Activated T-cell treated with anti-CD3 and anti-CD28 coated beads, Interleukin-2, amount 50 U/mL, for 1 hour (primary cell): ENCODE measurements at regions not wholly inside any gene's neighbourhood (a gene's known extent, or its start where the extent isn't known, plus 50 kb on each side); places are given as distances from the start of the nearest gene placed in this dataset.

ENCODE experiments used
- DNase-seq: peaks from one replicate; pipeline ENCODE4 v3.0.0-alpha.2; 2020

- no peak for DNase-seq
Observed at GRCh38 chr6:113635222-113635986, 221.7 kb upstream of the MARCKS start.

DNA sequence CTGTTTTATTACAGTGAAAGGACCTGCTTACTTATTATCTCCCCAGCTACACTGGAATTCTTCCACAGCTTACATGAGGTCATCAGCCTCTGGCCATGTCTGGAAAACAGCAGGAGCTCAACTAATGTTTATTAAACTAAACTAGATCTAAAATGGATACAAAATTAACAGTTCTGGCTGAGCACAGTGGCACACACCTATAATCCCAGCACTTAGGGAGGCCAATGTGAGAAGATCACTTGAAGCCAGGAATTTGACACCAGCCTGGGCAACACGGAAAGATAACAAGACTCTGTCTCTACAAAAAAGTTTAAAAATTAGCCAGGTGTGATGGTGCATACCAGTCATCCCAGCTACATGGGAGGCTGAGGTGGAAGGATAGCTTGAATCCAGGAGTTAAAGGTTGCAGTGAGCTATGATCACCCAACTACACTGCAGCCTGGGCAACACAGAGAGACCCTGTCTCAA is 220.8 kb upstream of the MARCKS start:
- no peak for DNase-seq

DNA sequence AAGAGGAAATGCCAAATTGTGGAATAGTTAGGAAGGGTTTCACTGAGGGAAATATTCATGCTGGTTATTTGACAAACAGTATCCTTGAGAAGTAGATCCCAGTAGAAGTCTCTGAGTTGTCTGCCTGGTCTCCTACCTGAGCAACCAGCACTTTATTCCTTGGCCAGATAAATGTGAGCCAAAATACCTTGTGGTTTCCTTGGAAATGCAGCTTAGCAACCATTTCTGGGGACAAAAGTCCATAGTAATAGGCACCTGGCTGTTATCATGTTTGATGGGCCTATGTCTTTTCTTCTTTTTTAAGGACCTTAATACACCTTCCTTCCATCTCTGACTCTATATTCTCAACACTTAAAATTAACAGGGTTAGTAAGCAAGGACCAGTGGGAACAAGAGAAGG is 217.1 kb upstream of the MARCKS start:
- no peak for DNase-seq

GRCh38 chr6:113642001-113642713 is 215.0 kb upstream of the MARCKS start:
- DNase-seq = no peak

GRCh38 chr6:113642714-113643406 is 214.3 kb upstream of the MARCKS start:
- no peak for DNase-seq

DNA sequence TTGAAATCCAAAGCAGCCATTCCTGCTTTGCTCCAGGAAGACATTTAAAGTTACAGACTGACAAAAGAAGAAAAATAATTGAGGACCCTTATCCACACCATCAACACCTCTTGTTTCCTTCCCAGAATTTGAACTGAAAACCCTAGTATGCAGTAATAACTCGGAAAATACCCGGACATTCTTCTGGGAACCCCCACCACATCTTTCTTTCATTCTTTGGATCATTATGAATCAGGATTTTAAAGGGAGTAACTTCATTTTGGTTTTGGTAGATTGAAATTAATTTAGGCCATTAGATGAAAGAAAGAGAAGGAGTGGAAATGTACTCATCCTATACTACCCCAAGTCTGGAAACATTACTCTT is 213.8 kb upstream of the MARCKS start:
- DNase-seq = no peak

DNA sequence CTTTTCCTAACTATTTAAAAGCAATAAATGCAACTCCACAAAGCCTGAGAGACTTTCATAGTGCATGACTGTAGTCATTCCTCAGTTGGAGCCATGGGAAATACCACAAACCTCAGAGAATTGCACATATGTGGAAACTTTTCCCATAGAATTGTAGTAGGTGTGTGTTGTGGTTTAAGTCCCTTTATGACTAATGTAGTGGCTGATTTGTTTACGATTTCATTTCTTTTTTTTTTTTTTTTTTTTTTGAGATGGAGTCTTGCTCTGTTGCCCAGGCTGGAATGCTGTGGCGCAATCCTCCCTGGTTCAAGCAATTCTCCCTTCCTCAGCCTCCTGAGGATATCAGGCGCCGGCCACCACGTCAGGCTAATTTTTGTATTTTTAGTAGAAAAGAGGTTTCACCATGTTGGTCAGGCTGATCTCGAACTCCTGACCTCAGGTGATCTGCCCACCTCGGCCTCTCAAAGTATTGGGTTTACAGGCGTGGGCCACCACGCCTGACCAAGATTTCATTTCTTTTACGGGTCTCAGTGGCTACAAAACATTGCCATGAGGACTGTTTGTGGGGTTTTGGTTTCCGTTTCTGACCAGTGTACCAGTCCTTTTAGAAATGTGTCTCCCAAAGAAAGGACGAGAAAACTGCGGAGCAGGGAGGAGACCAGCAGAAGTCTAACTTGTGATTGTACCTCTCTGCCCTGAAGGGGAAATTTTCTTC is 212.1 kb upstream of the MARCKS start:
- DNase-seq = no peak

DNA sequence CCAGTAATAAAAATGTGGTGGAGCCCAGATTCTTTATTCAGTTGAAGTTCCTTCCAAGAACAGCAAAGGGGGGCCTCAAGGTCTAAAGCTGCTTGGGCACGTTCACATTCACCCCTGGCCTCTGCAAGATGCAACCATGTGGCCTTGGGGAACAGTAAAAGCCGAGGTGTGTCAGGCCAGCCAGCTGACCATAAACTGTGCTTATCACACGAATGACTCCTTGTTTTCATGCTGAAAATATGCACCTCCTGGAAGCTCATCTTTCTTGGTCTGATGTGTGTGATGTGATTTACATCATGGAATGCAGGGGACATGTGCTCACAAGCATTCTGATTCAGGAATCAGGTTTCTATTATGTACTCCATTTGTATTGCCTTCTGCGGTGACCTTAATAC is 211.6 kb upstream of the MARCKS start:
- no peak for DNase-seq

- DNase-seq = no peak
Observed at GRCh38 chr6:113645986-113646385, 211.2 kb upstream of the MARCKS start.

DNA sequence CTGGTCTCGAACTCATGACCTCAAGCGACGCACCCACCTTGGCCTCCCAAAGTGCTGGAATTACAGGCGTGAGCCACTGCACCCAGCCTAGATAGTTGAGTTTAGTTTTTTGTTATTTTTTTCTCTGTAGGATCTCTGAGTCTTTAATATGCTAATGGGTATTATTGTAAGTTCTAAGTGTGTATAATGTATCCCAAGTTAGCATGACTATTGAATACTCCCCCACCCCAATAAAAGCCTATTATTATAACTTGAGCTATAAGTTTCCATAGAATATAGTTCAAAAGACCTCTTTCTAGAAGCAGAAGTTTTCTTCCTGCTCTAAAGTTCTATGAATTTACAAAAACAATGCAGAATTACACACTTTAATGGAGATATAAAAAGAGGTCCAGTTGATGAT is 210.4 kb upstream of the MARCKS start:
- DNase-seq = no peak

- no peak for DNase-seq
Observed at GRCh38 chr6:113647143-113647889, 209.8 kb upstream of the MARCKS start.

DNA sequence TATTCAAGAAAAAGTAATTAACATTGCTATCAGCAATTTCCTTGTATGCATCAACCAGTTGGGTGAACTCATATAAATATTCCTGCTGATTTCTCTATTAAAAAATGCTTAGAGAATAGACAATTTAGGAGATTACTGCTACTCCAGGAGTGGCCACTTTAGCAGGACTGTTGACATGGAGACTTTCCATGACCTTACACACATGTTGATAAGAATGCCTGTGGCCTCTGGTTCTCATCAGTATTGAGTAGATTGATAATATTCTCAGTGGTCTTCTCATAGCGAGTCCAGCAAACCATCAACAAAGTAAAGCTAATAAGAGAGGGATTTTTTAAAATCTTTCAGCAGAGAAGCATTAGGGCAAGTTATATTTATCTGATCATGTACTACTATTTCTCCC is 208.4 kb upstream of the MARCKS start:
- no peak for DNase-seq

GRCh38 chr6:113649276-113649675 is 207.9 kb upstream of the MARCKS start:
- DNase-seq = no peak

DNA sequence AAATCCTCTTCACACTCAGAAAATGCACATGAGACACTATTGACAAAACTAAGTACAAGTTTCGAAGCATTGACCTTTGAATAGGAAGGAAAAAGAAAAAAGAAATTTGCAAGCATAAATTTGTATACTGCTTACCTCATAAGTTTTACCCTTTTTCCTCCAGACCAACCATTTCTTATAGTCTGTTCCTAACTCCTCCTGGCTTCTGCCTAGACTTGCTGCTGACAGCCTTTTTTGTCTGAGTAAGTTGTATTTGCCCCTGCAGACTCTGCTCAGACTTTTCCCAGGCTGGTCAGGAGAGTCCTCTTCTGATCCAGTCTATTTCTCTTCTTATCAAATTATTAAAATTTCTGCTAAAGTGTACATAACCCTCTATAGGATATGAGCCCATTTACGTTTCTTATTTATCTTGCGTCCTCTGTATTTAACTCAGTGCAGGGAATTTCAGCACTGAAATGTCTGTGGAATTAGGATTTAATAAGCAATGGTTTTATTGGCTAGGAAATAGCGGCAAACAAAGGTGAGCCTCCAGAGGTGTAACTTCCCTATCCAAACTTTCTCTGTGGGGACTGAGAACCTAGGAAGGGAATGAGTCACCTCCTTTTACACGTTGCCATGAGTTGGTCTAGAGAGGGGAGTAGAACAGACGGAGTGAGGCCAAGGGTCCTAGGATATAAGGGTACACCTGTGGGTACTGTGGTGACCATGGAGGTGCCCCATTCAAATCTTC is 207.1 kb upstream of the MARCKS start:
- no peak for DNase-seq

GRCh38 chr6:113650610-113650979 is 206.6 kb upstream of the MARCKS start:
- DNase-seq = no peak

DNA sequence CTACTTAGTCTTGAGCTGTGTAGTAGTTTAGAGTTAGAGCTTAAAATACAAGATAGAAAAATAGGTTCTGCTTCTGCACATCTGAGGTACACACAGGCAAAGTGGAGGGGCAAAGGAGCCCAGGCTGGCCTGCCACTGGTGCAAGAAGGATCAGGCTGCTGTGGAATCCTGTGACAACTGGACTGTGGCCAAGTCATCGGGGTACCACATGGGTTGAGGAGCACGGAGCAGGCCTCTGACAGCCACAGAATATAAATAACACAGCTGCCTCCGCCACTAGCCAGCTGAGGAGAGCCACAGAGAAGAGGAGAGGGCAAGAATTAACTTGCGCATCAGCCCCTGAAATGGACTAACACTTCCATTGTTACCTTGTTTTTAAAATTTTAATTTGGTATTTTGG is 206.0 kb upstream of the MARCKS start:
- DNase-seq = no peak

DNA sequence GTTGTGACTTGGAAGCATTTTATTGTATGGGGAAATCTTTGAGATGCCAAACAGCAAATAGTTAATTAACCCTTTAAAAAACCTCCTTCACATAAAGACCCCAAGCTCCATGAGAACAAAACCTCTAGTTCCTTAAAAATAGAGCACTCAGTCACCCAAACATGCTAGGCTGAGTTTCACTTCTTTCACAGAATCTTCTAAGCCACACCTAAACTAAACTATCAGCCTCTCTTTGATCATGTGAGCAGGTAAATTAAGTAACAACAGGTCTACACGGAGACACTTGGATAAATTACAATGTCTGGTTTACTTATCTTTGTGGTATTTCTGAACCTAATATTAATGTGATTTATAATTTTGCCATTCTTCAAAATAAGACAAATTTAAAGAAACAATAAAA is 205.2 kb upstream of the MARCKS start:
- no peak for DNase-seq

DNA sequence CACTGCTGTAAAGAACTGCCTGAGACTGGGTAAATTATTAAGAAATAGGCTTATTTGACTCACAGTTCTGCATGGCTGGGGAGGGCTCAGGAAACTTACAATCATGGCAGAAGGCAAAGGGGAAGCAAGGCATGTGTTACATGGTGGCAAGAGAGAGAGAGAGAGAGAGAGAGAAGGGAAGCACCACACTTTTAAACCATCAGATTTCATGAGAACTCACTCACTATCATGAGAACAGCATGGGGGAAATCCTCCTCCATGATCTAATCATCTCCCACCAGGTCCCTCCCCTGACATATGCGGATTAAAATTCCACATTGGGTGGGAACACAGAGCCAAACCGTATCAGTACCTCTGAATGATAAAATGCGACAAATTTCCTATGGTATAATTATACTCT is 203.9 kb upstream of the MARCKS start:
- DNase-seq = no peak

DNA sequence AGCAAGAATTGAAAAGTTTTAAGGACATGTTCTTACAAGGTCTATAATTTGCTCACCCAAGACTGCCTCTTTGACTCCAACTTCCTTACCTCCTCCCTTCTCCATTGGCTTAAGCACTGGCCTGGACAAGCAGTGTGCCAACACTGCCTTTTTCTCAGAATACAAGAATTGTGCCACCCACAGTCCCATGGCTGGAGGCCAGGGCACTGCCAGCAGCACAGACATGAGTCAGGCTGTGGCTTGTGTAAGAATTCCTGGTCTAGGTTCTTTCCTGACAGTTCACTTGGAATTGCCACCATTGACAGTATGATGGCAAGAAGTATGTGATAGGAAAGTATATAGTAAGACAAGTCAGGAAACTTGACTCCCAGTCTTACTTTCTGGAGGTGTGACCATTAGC is 202.7 kb upstream of the MARCKS start:
- DNase-seq = no peak

GRCh38 chr6:113655761-113656160 is 201.4 kb upstream of the MARCKS start:
- no peak for DNase-seq

DNA sequence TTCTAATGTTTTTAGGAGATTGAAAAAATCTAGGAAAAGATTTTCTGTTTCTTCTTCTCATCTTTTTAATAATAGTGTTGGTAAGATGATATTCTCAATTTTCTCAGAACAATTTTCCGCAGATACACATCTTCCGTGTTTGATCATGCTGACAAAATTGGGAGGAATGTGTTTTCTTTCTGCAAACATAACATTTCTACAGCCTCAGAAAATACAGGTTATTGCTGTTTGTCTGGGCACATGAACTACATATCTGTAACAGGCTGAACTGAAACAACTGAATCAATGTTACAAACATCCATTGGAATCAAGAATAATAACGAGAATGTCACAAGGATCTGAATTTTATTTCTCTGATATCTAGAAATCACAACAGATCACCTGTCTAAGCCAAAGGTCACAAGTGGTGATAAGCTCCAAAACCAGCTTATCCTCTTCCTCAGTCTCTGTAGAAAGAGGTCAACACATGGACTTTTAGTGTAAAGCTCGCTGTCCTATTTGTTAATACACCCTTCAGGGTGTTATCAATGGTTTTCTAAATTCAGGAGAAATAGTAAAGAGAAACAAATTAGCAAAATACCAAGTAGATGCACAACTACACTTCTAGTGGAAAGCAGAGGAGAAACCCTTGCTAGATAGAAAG is 197.3 kb upstream of the MARCKS start:
- no peak for DNase-seq
